Chondrocyte (in vitro differentiated cells): ENCODE measurements at regions not wholly inside any gene's neighbourhood (a gene's known extent, or its start where the extent isn't known, plus 50 kb on each side); places are given as distances from the start of the nearest gene placed in this dataset.

Experiments
- DNase-seq: peaks from one replicate; pipeline ENCODE4 v3.0.0; 2021; ENCODE audit warnings: mixed read lengths, low spot score
- H3K27ac Mint-ChIP-seq: one replicate; pipeline ENCODE4 v1.8.0; 2021; ENCODE audit warnings: mild to moderate bottlenecking, moderate library complexity, mixed read lengths; ENCODE audit not compliant: unreplicated experiment
- H3K27me3 Mint-ChIP-seq: 2 replicates; pipeline ENCODE4 v1.8.0; 2021; ENCODE audit warnings: low read depth, mixed read lengths
- H3K36me3 Mint-ChIP-seq: 2 replicates; pipeline ENCODE4 v1.8.0; 2021; ENCODE audit warnings: low read depth, mixed read lengths
- H3K4me1 Mint-ChIP-seq: 2 replicates; pipeline ENCODE4 v1.8.0; 2021; ENCODE audit warnings: low read depth, mild to moderate bottlenecking, mixed read lengths
- H3K4me3 Mint-ChIP-seq: one replicate; pipeline ENCODE4 v1.8.0; 2021; ENCODE audit warnings: mild to moderate bottlenecking, moderate library complexity, mixed read lengths; ENCODE audit not compliant: unreplicated experiment
- H3K9me3 Mint-ChIP-seq: 2 replicates; pipeline ENCODE4 v1.8.0; 2021; ENCODE audit warnings: low read depth, mixed read lengths
- TF ChIP-seq, protein P1 (sequence below): fragments of 200-600 bp; sonication (generic); IDR thresholded peaks from 2 replicates; pipeline ENCODE4 v1.5.0; 2021; ENCODE audit warnings: antibody characterized with exemption, mild to moderate bottlenecking, moderate library complexity

DNA sequence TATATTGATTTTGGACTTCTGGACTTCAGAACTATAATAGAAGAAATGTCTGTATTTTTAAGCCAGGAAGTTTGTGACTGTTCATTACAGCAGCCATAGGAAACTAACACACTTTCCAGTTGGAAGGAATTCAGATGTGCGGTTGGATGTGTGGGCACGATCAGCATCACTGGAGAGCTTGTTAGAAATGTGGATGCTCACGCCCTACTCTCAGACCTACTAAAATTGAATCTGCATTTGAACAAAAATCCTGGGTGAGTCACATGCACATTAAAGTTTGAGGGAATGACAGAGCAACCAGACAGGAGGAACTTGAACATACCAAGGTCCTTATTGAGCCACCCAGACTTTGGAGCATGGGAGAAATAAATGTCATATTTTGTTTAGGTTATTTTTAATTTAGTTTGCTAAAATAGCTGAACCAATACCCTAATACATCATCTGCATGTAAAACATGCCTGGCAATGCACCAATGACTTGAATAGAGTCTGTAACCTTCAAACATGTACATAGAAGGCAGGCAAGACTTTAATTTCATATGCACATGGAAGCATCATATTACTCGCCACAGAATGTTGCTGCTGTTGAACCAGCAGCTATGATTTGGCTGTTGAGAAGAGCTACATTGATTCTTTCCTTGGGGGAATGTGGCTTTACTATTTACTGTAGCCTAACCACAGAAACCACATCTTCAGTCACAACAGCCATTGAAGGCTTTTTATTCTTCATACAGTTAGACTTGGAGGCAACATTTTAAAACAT is 346.2 kb downstream of the BARHL2 start:
- Mint-ChIP-seq H3K4me1 (no peaks in the 10 kb centered on the region), H3K36me3 (no peaks in the 10 kb centered on the region)
- TF ChIP-seq, protein P1, sequence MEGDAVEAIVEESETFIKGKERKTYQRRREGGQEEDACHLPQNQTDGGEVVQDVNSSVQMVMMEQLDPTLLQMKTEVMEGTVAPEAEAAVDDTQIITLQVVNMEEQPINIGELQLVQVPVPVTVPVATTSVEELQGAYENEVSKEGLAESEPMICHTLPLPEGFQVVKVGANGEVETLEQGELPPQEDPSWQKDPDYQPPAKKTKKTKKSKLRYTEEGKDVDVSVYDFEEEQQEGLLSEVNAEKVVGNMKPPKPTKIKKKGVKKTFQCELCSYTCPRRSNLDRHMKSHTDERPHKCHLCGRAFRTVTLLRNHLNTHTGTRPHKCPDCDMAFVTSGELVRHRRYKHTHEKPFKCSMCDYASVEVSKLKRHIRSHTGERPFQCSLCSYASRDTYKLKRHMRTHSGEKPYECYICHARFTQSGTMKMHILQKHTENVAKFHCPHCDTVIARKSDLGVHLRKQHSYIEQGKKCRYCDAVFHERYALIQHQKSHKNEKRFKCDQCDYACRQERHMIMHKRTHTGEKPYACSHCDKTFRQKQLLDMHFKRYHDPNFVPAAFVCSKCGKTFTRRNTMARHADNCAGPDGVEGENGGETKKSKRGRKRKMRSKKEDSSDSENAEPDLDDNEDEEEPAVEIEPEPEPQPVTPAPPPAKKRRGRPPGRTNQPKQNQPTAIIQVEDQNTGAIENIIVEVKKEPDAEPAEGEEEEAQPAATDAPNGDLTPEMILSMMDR = no peak

DNA sequence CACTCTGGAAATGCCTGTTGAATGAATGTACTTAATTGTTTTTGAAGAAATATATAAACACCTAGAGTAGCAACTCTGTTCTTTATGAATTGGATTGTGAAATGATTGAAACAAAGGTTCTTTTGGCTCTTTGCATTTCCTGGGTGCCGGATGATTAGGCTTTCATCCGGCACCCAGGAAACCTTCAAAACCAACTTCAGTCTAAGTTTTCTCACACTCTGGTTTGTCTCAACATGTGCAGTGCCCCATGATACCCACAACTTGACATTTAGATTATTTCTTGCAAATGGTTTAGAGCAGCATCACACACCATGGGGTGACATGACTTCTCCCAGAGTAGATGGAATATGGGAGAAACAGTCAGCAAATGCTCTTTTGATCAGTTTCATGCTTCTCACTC is 354.9 kb downstream of the BARHL2 start:
- Mint-ChIP-seq H3K4me3 (no peak overlapping the region), H3K27ac (no peak overlapping the region)

More for the DNA sequence above, 346.2 kb downstream of the BARHL2 start:
- peaks cover 4% of the 10 kb centered on the region for H3K9me3 Mint-ChIP-seq
- H3K27ac Mint-ChIP-seq = no peak overlapping the region
- H3K4me3 Mint-ChIP-seq = no peak overlapping the region
- DNase-seq = no peak
- peaks cover 17% of the 10 kb centered on the region for H3K27me3 Mint-ChIP-seq

DNA sequence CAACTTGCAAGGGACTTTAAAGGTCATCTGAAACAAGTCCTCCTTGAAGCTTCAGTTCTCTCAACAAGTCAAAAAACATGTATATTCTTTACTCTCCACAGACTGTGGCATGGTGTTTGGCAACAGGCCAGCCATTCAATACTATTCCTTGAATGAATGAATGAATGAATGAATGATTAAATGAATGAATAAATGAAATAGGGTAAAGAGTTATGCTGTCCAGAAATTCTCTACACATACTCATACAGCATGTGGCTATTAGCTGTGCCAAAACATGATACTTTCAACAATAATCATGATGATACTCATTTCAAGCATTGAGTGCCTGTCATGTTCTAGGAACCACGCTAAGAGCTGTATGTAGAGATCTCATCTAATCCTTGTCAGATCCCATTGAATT is 356.1 kb downstream of the BARHL2 start:
- DNase-seq = no peak
- H3K4me3 Mint-ChIP-seq = no peak overlapping the region
- no peaks in the 10 kb centered on the region for H3K4me1 Mint-ChIP-seq
- H3K27me3 Mint-ChIP-seq = peaks cover 19% of the 10 kb centered on the region
- no peaks in the 10 kb centered on the region for H3K36me3 Mint-ChIP-seq
- no peak overlapping the region for H3K27ac Mint-ChIP-seq
- peaks cover 4% of the 10 kb centered on the region for H3K9me3 Mint-ChIP-seq
- TF ChIP-seq, protein P1 = no peak

More for the DNA sequence above, 354.9 kb downstream of the BARHL2 start:
- Mint-ChIP-seq H3K36me3 (no peaks in the 10 kb centered on the region), H3K9me3 (peaks cover 4% of the 10 kb centered on the region), H3K27me3 (peaks cover 23% of the 10 kb centered on the region), H3K4me1 (no peaks in the 10 kb centered on the region)
- TF ChIP-seq, protein P1 = no peak
- no peak for DNase-seq

DNA sequence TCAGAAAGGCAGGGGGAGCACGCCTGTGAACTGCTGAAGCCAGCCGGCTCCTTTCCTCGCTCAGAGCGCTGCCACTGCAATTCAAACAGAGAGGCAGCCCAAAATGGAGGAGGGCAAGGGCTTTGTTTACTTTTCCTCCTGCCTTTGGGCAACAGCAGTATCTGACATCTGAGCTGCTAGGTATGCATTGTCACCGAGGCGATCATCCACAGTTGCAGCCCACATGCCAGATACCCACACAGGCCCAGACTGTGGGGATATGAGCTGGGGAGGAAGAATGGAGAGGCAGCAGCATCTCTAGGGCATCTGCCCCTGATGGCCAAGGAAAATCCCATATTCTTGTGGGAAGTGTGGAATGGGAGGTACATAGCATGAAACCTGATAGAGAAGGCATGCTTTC is 357.1 kb downstream of the BARHL2 start:
- no peak overlapping the region for H3K27ac Mint-ChIP-seq
- H3K4me3 Mint-ChIP-seq = no peak overlapping the region
- peaks cover 23% of the 10 kb centered on the region for H3K27me3 Mint-ChIP-seq
- no peak for DNase-seq
- TF ChIP-seq, protein P1 = no peak
- H3K36me3 Mint-ChIP-seq = no peaks in the 10 kb centered on the region
- H3K4me1 Mint-ChIP-seq = no peaks in the 10 kb centered on the region
- H3K9me3 Mint-ChIP-seq = peaks cover 2% of the 10 kb centered on the region

DNA sequence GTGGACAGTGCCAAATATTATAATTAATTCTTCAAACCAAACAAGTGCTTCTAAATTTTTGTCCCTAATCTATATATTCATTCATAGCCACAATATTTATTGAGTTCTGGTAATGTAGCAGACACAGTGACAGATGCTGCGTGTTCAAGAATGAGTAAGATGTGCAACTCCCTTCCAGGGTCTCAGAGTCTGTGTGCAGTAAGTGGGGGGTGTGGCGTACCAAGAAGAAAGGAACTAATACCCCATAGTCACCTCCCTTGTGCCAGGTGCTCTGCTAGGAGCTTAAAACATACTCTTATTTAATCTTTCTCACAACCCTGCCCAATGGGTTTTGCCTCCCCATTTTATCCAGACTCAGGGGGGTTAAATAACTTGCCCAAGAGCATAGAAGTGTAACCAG is 358.7 kb downstream of the BARHL2 start:
- H3K36me3 Mint-ChIP-seq = no peaks in the 10 kb centered on the region
- no peak for DNase-seq
- H3K27me3 Mint-ChIP-seq = peaks cover 21% of the 10 kb centered on the region
- H3K9me3 Mint-ChIP-seq = no peaks in the 10 kb centered on the region
- H3K27ac Mint-ChIP-seq = no peak overlapping the region
- TF ChIP-seq, protein P1 = no peak
- H3K4me1 Mint-ChIP-seq = no peaks in the 10 kb centered on the region
- H3K4me3 Mint-ChIP-seq = no peak overlapping the region
